Fibroblast of lung (primary cell): ENCODE measurements at regions not wholly inside any gene's neighbourhood (a gene's known extent, or its start where the extent isn't known, plus 50 kb on each side); places are given as distances from the start of the nearest gene placed in this dataset.

Experiments used
- EZH2 ChIP-seq: IDR thresholded peaks from 2 replicates; pipeline ENCODE4 v1.5.1; 2012; ENCODE audit warnings: low read length, control low read depth, mild to moderate bottlenecking; ENCODE audit errors: missing control alignments
- TF ChIP-seq, protein P1 (sequence below), 2 donors: IDR thresholded peaks in 1 of 2; conservative IDR thresholded peaks in 1 of 2; 1 replicate in 1 of 2; 2 replicates in 1 of 2; pipeline ENCODE4 v1.5.1; 2011 to 2012; ENCODE audit warnings: low read length in 2 of 2, control low read depth in 1 of 2, inconsistent platforms in 1 of 2, low read depth in 1 of 2, mild to moderate bottlenecking in 1 of 2

DNA sequence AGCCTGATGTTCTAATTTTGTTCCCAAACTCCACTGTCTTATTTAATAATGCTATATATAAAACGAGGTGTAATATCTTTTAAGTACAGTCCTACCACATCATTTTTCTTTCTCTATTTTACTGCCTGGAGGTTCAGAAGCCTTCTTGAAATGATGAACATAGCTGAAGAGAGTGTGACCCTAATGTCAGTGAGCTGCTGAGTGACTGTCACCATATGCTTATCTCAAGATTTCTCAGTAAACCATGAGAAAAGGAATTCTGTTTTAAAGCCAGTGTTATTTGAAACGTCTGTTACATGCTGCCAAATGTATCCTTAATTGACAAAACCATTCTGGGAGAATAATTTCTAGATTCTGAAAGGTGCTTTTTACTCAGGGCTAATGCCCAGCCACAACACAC is 503.5 kb upstream of the TMPRSS15 start:
- TF ChIP-seq, protein P1, sequence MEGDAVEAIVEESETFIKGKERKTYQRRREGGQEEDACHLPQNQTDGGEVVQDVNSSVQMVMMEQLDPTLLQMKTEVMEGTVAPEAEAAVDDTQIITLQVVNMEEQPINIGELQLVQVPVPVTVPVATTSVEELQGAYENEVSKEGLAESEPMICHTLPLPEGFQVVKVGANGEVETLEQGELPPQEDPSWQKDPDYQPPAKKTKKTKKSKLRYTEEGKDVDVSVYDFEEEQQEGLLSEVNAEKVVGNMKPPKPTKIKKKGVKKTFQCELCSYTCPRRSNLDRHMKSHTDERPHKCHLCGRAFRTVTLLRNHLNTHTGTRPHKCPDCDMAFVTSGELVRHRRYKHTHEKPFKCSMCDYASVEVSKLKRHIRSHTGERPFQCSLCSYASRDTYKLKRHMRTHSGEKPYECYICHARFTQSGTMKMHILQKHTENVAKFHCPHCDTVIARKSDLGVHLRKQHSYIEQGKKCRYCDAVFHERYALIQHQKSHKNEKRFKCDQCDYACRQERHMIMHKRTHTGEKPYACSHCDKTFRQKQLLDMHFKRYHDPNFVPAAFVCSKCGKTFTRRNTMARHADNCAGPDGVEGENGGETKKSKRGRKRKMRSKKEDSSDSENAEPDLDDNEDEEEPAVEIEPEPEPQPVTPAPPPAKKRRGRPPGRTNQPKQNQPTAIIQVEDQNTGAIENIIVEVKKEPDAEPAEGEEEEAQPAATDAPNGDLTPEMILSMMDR (conservative IDR thresholded peaks at IDR 0.05 in 1 of 2, IDR thresholded peaks at IDR 0.05 in 1 of 2; ENCODE audit: low read depth in 1 of 2, low read length in 2 of 2): no peak
- no peak for TF ChIP-seq EZH2
